ENCODE measurements at regions not wholly inside any gene's neighbourhood (a gene's known extent, or its start where the extent isn't known, plus 50 kb on each side); places are given as distances from the start of the nearest gene placed in this dataset.
A peak's percentile ranks its signal among the peaks of the same experiment; 100 is the strongest.

- no peaks in the 10 kb centered on the region for H3K9me3 Mint-ChIP-seq
- H3K4me1 ChIP-seq (ENCODE audit: insufficient read depth, low read length) = no peaks in the 10 kb centered on the region
- no peak overlapping the region for H3K4me3 Mint-ChIP-seq
- no peaks in the 10 kb centered on the region for H3K9me3 ChIP-seq (ENCODE audit: low read length)
- ChIA-PET POLR2A (no interaction called here), CTCF (interaction anchor here (1.8 kb wide), 2 partner anchors 10 kb away, joined by 6 to 7 read pairs; no protein-coding TSS in a partner anchor)
- DNase-seq = no peak
- H3K36me3 ChIP-seq (ENCODE audit: insufficient read depth, low read length) = no peaks in the 10 kb centered on the region
- peaks cover 2 to 4% of the 10 kb centered on the region in 2 donors for H3K27me3 Mint-ChIP-seq
- no peaks in the 10 kb centered on the region for H3K36me3 Mint-ChIP-seq
- H3K4me3 ChIP-seq (ENCODE audit: low read length) = no peak overlapping the region
- H3K27ac ChIP-seq (ENCODE audit: low read depth, low read length) = no peak overlapping the region
- no peak overlapping the region for H3K27ac Mint-ChIP-seq
- no peaks in the 10 kb centered on the region for H3K27me3 ChIP-seq (ENCODE audit: insufficient read depth, low read length, poor library complexity, severe bottlenecking)
- no peaks in the 10 kb centered on the region for H3K4me1 Mint-ChIP-seq
Observed at GRCh38 chr11:87430821-87431220, 393.1 kb downstream of the TMEM135 start.

GRCh38 chr11:87429996-87430395 is 392.3 kb downstream of the TMEM135 start:
- no peaks in the 10 kb centered on the region for H3K9me3 Mint-ChIP-seq
- ChIA-PET POLR2A (no interaction called here), CTCF (no interaction called here)
- no peak overlapping the region for H3K4me3 ChIP-seq (ENCODE audit: low read length)
- peaks cover 2 to 4% of the 10 kb centered on the region in 2 donors for H3K27me3 Mint-ChIP-seq
- no peak for DNase-seq
- H3K4me3 Mint-ChIP-seq = no peak overlapping the region
- no peaks in the 10 kb centered on the region for H3K36me3 Mint-ChIP-seq
- H3K36me3 ChIP-seq (ENCODE audit: insufficient read depth, low read length) = no peaks in the 10 kb centered on the region
- H3K27ac Mint-ChIP-seq = no peak overlapping the region
- H3K4me1 ChIP-seq (ENCODE audit: insufficient read depth, low read length) = no peaks in the 10 kb centered on the region
- no peaks in the 10 kb centered on the region for H3K4me1 Mint-ChIP-seq
- H3K27me3 ChIP-seq (ENCODE audit: insufficient read depth, low read length, poor library complexity, severe bottlenecking) = no peaks in the 10 kb centered on the region
- no peak overlapping the region for H3K27ac ChIP-seq (ENCODE audit: low read depth, low read length)
- H3K9me3 ChIP-seq (ENCODE audit: low read length) = no peaks in the 10 kb centered on the region

- H3K4me1 ChIP-seq (ENCODE audit: insufficient read depth, low read length) = no peaks in the 10 kb centered on the region
- no peak for DNase-seq
- no peak overlapping the region for H3K4me3 ChIP-seq (ENCODE audit: low read length)
- no peaks in the 10 kb centered on the region for H3K4me1 Mint-ChIP-seq
- no peak overlapping the region for H3K4me3 Mint-ChIP-seq
- no peaks in the 10 kb centered on the region for H3K36me3 ChIP-seq (ENCODE audit: insufficient read depth, low read length)
- CTCF ChIA-PET = no interaction called here
- no peaks in the 10 kb centered on the region for H3K27me3 ChIP-seq (ENCODE audit: insufficient read depth, low read length, poor library complexity, severe bottlenecking)
- no peak overlapping the region for H3K27ac ChIP-seq (ENCODE audit: low read depth, low read length)
- peaks cover 0 to 2% of the 10 kb centered on the region in 2 donors for H3K27me3 Mint-ChIP-seq
- POLR2A ChIA-PET = no interaction called here
- no peaks in the 10 kb centered on the region for H3K9me3 Mint-ChIP-seq
- no peaks in the 10 kb centered on the region for H3K36me3 Mint-ChIP-seq
- no peak overlapping the region for H3K27ac Mint-ChIP-seq
- no peaks in the 10 kb centered on the region for H3K9me3 ChIP-seq (ENCODE audit: low read length)
Observed at GRCh38 chr11:87428266-87428665, 390.5 kb downstream of the TMEM135 start.

DNA sequence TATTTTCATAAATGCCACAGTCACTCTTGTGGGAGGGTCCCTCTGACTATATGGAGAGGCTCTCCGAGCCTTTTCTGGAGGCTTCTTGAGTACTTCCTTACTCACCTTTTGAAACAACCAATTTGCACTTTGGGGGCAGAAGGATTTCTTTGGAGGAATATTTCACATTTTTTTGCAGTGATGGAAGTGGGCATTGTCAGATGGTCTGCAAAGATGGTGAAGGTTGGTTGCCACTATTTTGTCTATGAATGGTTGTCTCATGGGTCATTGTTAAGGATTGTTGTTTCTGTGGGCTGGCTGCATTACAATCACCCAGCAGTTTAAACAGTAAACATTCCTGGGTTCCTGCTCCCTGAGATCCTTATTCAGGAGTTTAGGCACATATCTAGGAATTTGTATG is 388.2 kb downstream of the TMEM135 start:
- Histone ChIP-seq H3K27ac (ENCODE audit: low read depth, low read length) (no peak overlapping the region), H3K4me1 (ENCODE audit: insufficient read depth, low read length) (no peaks in the 10 kb centered on the region), H3K27me3 (ENCODE audit: insufficient read depth, low read length, poor library complexity, severe bottlenecking) (no peaks in the 10 kb centered on the region), H3K36me3 (ENCODE audit: insufficient read depth, low read length) (no peaks in the 10 kb centered on the region), H3K9me3 (ENCODE audit: low read length) (no peaks in the 10 kb centered on the region), H3K4me3 (ENCODE audit: low read length) (no peak overlapping the region)
- Mint-ChIP-seq H3K27me3 (peaks cover 0 to 7% of the 10 kb centered on the region in 2 donors), H3K4me1 (no peaks in the 10 kb centered on the region), H3K4me3 (no peak overlapping the region), H3K36me3 (no peaks in the 10 kb centered on the region), H3K9me3 (no peaks in the 10 kb centered on the region), H3K27ac (no peak overlapping the region)
- POLR2A ChIA-PET = no interaction called here
- DNase-seq = no peak
- CTCF ChIA-PET = no interaction called here

DNA sequence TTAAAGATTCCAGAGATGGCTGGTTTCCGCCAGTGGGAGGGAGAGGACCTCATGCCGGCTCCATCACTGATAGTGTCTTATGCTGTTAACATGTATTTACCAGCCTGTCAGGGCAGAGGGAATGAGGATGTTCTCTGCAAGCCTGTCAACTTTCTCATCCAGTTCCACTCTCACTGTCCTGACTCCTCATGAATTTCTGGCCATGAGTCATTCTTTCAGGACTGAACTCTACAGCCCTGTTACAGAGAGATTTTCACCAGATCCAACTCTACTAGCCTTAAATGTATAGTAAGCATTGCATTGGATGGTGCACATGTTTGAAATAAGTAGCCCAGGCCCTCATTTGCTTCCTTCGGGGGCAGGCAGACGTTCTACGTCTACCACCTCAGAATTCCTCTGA is 387.7 kb downstream of the TMEM135 start:
- Histone ChIP-seq H3K36me3 (ENCODE audit: insufficient read depth, low read length) (no peaks in the 10 kb centered on the region), H3K27me3 (ENCODE audit: insufficient read depth, low read length, poor library complexity, severe bottlenecking) (no peaks in the 10 kb centered on the region), H3K4me3 (ENCODE audit: low read length) (no peak overlapping the region), H3K27ac (ENCODE audit: low read depth, low read length) (no peak overlapping the region), H3K9me3 (ENCODE audit: low read length) (no peaks in the 10 kb centered on the region), H3K4me1 (ENCODE audit: insufficient read depth, low read length) (no peaks in the 10 kb centered on the region)
- Mint-ChIP-seq H3K27ac (no peak overlapping the region), H3K4me3 (no peak overlapping the region), H3K4me1 (no peaks in the 10 kb centered on the region), H3K27me3 (peaks cover 0 to 5% of the 10 kb centered on the region in 2 donors), H3K9me3 (no peaks in the 10 kb centered on the region), H3K36me3 (no peaks in the 10 kb centered on the region)
- ChIA-PET POLR2A (no interaction called here), CTCF (no interaction called here)
- DNase-seq = no peak

- no peak overlapping the region for H3K4me3 ChIP-seq (ENCODE audit: low read length)
- H3K36me3 Mint-ChIP-seq = no peaks in the 10 kb centered on the region
- POLR2A ChIA-PET = no interaction called here
- CTCF ChIA-PET = interaction anchor here (0.9 to 2.6 kb wide), 2 partner anchors 11 to 70 kb away, joined by 3 to 8 read pairs; no protein-coding TSS in a partner anchor
- no peaks in the 10 kb centered on the region for H3K9me3 Mint-ChIP-seq
- H3K27ac ChIP-seq (ENCODE audit: low read depth, low read length) = no peak overlapping the region
- no peaks in the 10 kb centered on the region for H3K27me3 ChIP-seq (ENCODE audit: insufficient read depth, low read length, poor library complexity, severe bottlenecking)
- H3K36me3 ChIP-seq (ENCODE audit: insufficient read depth, low read length) = no peaks in the 10 kb centered on the region
- no peaks in the 10 kb centered on the region for H3K4me1 Mint-ChIP-seq
- no peak overlapping the region for H3K27ac Mint-ChIP-seq
- H3K4me3 Mint-ChIP-seq = no peak overlapping the region
- peaks cover 0 to 5% of the 10 kb centered on the region in 2 donors for H3K27me3 Mint-ChIP-seq
- no peaks in the 10 kb centered on the region for H3K4me1 ChIP-seq (ENCODE audit: insufficient read depth, low read length)
- H3K9me3 ChIP-seq (ENCODE audit: low read length) = no peaks in the 10 kb centered on the region
- no peak for DNase-seq
Observed at GRCh38 chr11:87423161-87423560, 385.4 kb downstream of the TMEM135 start.

DNA sequence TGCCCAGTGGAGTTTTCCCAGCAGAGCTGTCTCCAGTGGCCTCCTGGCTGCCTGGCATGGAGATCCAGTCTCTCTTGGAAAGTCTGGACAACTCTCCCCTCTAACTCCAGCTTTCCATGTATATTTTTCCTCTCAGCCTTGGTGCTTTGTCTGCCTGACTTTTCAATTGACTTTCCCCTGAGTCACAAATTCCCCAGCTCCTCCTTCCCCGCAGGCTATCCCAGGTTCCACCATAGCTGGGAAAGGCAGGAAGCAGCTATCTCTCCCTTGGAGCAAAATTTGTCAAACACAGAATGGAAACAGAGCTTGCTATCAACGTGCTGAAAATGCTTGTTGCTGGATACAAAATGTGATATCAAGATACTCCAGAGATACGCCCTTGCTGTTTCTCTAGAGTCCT is 384.8 kb downstream of the TMEM135 start:
- Histone ChIP-seq H3K9me3 (ENCODE audit: low read length) (no peaks in the 10 kb centered on the region), H3K4me3 (ENCODE audit: low read length) (no peak overlapping the region), H3K27me3 (ENCODE audit: insufficient read depth, low read length, poor library complexity, severe bottlenecking) (no peaks in the 10 kb centered on the region), H3K4me1 (ENCODE audit: insufficient read depth, low read length) (no peaks in the 10 kb centered on the region), H3K27ac (ENCODE audit: low read depth, low read length) (no peak overlapping the region), H3K36me3 (ENCODE audit: insufficient read depth, low read length) (no peaks in the 10 kb centered on the region)
- CTCF ChIA-PET = interaction anchor here (0.9 to 2.6 kb wide), 3 partner anchors 13 to 69 kb away, joined by 4 to 8 read pairs (median 5); no protein-coding TSS in a partner anchor
- Mint-ChIP-seq H3K27me3 (peaks cover 0 to 5% of the 10 kb centered on the region in 2 donors), H3K9me3 (no peaks in the 10 kb centered on the region), H3K27ac (no peak overlapping the region), H3K36me3 (no peaks in the 10 kb centered on the region), H3K4me3 (no peak overlapping the region), H3K4me1 (no peaks in the 10 kb centered on the region)
- POLR2A ChIA-PET = no interaction called here
- no peak for DNase-seq

GRCh38 chr11:87421422-87421821 is 383.7 kb downstream of the TMEM135 start:
- H3K4me3 Mint-ChIP-seq = no peak overlapping the region
- H3K27ac ChIP-seq (ENCODE audit: low read depth, low read length) = no peak overlapping the region
- H3K36me3 Mint-ChIP-seq = no peaks in the 10 kb centered on the region
- H3K4me1 ChIP-seq (ENCODE audit: insufficient read depth, low read length) = no peaks in the 10 kb centered on the region
- peaks cover 0 to 5% of the 10 kb centered on the region in 2 donors for H3K27me3 Mint-ChIP-seq
- H3K4me1 Mint-ChIP-seq = no peaks in the 10 kb centered on the region
- no peaks in the 10 kb centered on the region for H3K9me3 ChIP-seq (ENCODE audit: low read length)
- no peaks in the 10 kb centered on the region for H3K36me3 ChIP-seq (ENCODE audit: insufficient read depth, low read length)
- ChIA-PET CTCF (interaction anchor here (0.7 to 3.9 kb wide), 15 partner anchors 9 to 483 kb away, joined by 3 to 27 read pairs (median 5); no protein-coding TSS in a partner anchor), POLR2A (no interaction called here)
- no peak overlapping the region for H3K27ac Mint-ChIP-seq
- no peaks in the 10 kb centered on the region for H3K27me3 ChIP-seq (ENCODE audit: insufficient read depth, low read length, poor library complexity, severe bottlenecking)
- H3K4me3 ChIP-seq (ENCODE audit: low read length) = no peak overlapping the region
- DNase-seq = peak in 2 of 5 donors; percentile 16 to 37
- no peaks in the 10 kb centered on the region for H3K9me3 Mint-ChIP-seq

DNA sequence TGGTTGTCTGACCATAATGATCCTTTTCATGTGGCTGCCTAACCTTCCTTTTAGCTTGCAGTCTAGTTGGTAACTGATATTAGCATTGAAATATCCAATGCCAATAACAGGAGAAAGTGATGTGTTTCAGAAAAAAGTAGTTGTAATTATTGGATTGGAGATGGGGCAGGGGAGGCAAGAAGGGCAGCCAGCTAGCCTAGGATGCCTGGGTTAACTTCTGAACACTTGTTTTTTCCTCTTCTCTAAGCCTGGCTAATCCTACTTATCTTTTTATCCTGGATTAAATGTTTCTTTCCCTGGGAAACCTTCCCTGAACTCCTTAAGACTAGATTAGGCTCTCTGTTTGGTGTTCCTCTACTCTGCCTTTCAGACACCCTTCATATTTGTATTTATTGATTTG is 380.2 kb downstream of the TMEM135 start:
- Histone ChIP-seq H3K4me3 (ENCODE audit: low read length) (no peak overlapping the region), H3K36me3 (ENCODE audit: insufficient read depth, low read length) (no peaks in the 10 kb centered on the region), H3K9me3 (ENCODE audit: low read length) (no peaks in the 10 kb centered on the region), H3K4me1 (ENCODE audit: insufficient read depth, low read length) (no peaks in the 10 kb centered on the region), H3K27me3 (ENCODE audit: insufficient read depth, low read length, poor library complexity, severe bottlenecking) (no peaks in the 10 kb centered on the region), H3K27ac (ENCODE audit: low read depth, low read length) (no peak overlapping the region)
- Mint-ChIP-seq H3K4me3 (no peak overlapping the region), H3K9me3 (no peaks in the 10 kb centered on the region), H3K36me3 (no peaks in the 10 kb centered on the region), H3K4me1 (no peaks in the 10 kb centered on the region), H3K27ac (no peak overlapping the region), H3K27me3 (peaks cover 3 to 7% of the 10 kb centered on the region in 2 donors)
- DNase-seq = no peak
- POLR2A ChIA-PET = no interaction called here
- CTCF ChIA-PET = interaction anchor here (1.3 to 3.9 kb wide), 2 partner anchors 65 to 479 kb away, joined by 3 to 27 read pairs; no protein-coding TSS in a partner anchor

Data from CD8-positive, alpha-beta memory T cell (primary cell).